K562 (cell line): ENCODE measurements at regions not wholly inside any gene's neighbourhood (a gene's known extent, or its start where the extent isn't known, plus 50 kb on each side); places are given as distances from the start of the nearest gene placed in this dataset.

Source experiments
- FIP1L1 ChIP-seq: fragments of 200-400 bp; formaldehyde crosslinking; IDR thresholded peaks from 2 replicates; pipeline ENCODE4 v1.6.1; 2018; ENCODE audit warnings: mild to moderate bottlenecking, low read depth, low read length; ENCODE audit not compliant: poor library complexity, severe bottlenecking
- ZKSCAN1 ChIP-seq: fragments of 150-350 bp; IDR thresholded peaks from 2 replicates; pipeline ENCODE4 v1.6.1; 2016; ENCODE audit warnings: low read depth, low read length
- ZNF165 ChIP-seq: fragments of 250-450 bp; sonication (Bioruptor Pico); IDR thresholded peaks from 2 replicates; pipeline ENCODE4 v1.4.0; 2020; ENCODE audit warnings: borderline replicate concordance
- ZNF347 ChIP-seq: fragments of 450-650 bp; formaldehyde crosslinking; IDR thresholded peaks from 2 replicates; pipeline ENCODE4 v1.4.0; 2020; ENCODE audit warnings: low read depth, mild to moderate bottlenecking, moderate library complexity
- ZNF75A ChIP-seq: fragments of 450-650 bp; formaldehyde crosslinking; IDR thresholded peaks from 2 replicates; pipeline ENCODE4 v1.4.0; 2020; ENCODE audit warnings: mild to moderate bottlenecking
- TF ChIP-seq, protein P1 (sequence below): fragments of 200-600 bp; sonication (generic); IDR thresholded peaks from one replicate; pipeline ENCODE4 v1.6.1; 2012; ENCODE audit warnings: mild to moderate bottlenecking, low read depth, low read length, inconsistent platforms
- TF ChIP-seq, protein P2 (sequence below): sonication (generic); formaldehyde crosslinking; IDR thresholded peaks from 2 replicates; pipeline ENCODE4 v1.8.1; 2022; ENCODE audit warnings: missing genetic modification reagents
- TF ChIP-seq, protein P3 (sequence below), 3 experiments: fragments of 200-800 bp in 1 of 3; sonication (Bioruptor generic) in 1 of 3; sonication (generic) in 1 of 3; formaldehyde crosslinking in 1 of 3; IDR thresholded peaks; 2 replicates each; pipeline versions ENCODE4 v1.6.1 to v1.8.0; 2016 to 2022; ENCODE audit warnings: mild to moderate bottlenecking in 2 of 3, missing compliant biosample characterization in 2 of 3, missing genetic modification characterization in 2 of 3, missing genetic modification reagents in 1 of 3
- TF ChIP-seq, protein P4 (sequence below): fragments of 450-650 bp; formaldehyde crosslinking; conservative IDR thresholded peaks from 2 replicates; pipeline ENCODE4 v1.4.0; 2022; ENCODE audit warnings: mild to moderate bottlenecking, missing genetic modification characterization
- TF ChIP-seq, protein P5 (sequence below), 2 experiments: fragments of 450-650 bp in 1 of 2; sonication (generic) in 1 of 2; formaldehyde crosslinking; conservative IDR thresholded peaks; 2 replicates each; pipeline versions ENCODE4 v1.4.0 to v1.8.1; 2020 to 2022; ENCODE audit warnings: mild to moderate bottlenecking in 1 of 2, missing genetic modification reagents in 1 of 2

DNA sequence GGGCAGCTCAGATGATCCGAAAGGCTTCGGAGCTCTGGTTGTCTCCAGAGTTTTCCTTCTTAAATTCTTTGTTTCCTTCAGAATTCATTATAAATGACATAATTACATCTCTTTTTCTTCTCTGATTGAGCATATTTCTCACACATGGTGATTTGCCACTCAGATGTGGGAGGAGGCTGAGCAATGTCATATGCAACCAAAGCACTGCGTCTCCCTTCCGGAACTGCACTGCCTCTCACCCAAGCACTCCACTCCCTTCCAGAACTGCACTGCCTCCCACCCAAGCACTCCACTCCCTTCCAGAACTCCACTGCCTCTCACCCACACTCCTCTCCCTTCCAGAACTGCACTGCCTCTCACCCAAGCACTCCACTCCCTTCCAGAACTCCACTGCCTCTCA, 131.5 kb downstream of the SALL1 start (continued):
- TF ChIP-seq, protein P1, sequence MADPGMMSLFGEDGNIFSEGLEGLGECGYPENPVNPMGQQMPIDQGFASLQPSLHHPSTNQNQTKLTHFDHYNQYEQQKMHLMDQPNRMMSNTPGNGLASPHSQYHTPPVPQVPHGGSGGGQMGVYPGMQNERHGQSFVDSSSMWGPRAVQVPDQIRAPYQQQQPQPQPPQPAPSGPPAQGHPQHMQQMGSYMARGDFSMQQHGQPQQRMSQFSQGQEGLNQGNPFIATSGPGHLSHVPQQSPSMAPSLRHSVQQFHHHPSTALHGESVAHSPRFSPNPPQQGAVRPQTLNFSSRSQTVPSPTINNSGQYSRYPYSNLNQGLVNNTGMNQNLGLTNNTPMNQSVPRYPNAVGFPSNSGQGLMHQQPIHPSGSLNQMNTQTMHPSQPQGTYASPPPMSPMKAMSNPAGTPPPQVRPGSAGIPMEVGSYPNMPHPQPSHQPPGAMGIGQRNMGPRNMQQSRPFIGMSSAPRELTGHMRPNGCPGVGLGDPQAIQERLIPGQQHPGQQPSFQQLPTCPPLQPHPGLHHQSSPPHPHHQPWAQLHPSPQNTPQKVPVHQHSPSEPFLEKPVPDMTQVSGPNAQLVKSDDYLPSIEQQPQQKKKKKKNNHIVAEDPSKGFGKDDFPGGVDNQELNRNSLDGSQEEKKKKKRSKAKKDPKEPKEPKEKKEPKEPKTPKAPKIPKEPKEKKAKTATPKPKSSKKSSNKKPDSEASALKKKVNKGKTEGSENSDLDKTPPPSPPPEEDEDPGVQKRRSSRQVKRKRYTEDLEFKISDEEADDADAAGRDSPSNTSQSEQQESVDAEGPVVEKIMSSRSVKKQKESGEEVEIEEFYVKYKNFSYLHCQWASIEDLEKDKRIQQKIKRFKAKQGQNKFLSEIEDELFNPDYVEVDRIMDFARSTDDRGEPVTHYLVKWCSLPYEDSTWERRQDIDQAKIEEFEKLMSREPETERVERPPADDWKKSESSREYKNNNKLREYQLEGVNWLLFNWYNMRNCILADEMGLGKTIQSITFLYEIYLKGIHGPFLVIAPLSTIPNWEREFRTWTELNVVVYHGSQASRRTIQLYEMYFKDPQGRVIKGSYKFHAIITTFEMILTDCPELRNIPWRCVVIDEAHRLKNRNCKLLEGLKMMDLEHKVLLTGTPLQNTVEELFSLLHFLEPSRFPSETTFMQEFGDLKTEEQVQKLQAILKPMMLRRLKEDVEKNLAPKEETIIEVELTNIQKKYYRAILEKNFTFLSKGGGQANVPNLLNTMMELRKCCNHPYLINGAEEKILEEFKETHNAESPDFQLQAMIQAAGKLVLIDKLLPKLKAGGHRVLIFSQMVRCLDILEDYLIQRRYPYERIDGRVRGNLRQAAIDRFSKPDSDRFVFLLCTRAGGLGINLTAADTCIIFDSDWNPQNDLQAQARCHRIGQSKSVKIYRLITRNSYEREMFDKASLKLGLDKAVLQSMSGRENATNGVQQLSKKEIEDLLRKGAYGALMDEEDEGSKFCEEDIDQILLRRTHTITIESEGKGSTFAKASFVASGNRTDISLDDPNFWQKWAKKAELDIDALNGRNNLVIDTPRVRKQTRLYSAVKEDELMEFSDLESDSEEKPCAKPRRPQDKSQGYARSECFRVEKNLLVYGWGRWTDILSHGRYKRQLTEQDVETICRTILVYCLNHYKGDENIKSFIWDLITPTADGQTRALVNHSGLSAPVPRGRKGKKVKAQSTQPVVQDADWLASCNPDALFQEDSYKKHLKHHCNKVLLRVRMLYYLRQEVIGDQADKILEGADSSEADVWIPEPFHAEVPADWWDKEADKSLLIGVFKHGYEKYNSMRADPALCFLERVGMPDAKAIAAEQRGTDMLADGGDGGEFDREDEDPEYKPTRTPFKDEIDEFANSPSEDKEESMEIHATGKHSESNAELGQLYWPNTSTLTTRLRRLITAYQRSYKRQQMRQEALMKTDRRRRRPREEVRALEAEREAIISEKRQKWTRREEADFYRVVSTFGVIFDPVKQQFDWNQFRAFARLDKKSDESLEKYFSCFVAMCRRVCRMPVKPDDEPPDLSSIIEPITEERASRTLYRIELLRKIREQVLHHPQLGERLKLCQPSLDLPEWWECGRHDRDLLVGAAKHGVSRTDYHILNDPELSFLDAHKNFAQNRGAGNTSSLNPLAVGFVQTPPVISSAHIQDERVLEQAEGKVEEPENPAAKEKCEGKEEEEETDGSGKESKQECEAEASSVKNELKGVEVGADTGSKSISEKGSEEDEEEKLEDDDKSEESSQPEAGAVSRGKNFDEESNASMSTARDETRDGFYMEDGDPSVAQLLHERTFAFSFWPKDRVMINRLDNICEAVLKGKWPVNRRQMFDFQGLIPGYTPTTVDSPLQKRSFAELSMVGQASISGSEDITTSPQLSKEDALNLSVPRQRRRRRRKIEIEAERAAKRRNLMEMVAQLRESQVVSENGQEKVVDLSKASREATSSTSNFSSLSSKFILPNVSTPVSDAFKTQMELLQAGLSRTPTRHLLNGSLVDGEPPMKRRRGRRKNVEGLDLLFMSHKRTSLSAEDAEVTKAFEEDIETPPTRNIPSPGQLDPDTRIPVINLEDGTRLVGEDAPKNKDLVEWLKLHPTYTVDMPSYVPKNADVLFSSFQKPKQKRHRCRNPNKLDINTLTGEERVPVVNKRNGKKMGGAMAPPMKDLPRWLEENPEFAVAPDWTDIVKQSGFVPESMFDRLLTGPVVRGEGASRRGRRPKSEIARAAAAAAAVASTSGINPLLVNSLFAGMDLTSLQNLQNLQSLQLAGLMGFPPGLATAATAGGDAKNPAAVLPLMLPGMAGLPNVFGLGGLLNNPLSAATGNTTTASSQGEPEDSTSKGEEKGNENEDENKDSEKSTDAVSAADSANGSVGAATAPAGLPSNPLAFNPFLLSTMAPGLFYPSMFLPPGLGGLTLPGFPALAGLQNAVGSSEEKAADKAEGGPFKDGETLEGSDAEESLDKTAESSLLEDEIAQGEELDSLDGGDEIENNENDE, result no peak
- TF ChIP-seq, protein P2, sequence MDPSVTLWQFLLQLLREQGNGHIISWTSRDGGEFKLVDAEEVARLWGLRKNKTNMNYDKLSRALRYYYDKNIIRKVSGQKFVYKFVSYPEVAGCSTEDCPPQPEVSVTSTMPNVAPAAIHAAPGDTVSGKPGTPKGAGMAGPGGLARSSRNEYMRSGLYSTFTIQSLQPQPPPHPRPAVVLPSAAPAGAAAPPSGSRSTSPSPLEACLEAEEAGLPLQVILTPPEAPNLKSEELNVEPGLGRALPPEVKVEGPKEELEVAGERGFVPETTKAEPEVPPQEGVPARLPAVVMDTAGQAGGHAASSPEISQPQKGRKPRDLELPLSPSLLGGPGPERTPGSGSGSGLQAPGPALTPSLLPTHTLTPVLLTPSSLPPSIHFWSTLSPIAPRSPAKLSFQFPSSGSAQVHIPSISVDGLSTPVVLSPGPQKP (CRISPR knock-in tag), result no peak
- TF ChIP-seq ZNF347 (no peak), ZKSCAN1 (no peak), FIP1L1 (no peak), ZNF165 (CRISPR knock-in tag) (no peak), ZNF75A (CRISPR knock-in tag) (no peak)
- TF ChIP-seq, protein P3, sequence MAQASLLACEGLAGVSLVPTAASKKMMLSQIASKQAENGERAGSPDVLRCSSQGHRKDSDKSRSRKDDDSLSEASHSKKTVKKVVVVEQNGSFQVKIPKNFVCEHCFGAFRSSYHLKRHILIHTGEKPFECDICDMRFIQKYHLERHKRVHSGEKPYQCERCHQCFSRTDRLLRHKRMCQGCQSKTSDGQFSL (CRISPR knock-in tag; IDR thresholded peaks at IDR 0.05), result no peak
- TF ChIP-seq, protein P3 (tag; IDR thresholded peaks at IDR 0.05), result no peak
- TF ChIP-seq, protein P4, sequence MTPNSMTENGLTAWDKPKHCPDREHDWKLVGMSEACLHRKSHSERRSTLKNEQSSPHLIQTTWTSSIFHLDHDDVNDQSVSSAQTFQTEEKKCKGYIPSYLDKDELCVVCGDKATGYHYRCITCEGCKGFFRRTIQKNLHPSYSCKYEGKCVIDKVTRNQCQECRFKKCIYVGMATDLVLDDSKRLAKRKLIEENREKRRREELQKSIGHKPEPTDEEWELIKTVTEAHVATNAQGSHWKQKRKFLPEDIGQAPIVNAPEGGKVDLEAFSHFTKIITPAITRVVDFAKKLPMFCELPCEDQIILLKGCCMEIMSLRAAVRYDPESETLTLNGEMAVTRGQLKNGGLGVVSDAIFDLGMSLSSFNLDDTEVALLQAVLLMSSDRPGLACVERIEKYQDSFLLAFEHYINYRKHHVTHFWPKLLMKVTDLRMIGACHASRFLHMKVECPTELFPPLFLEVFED (CRISPR knock-in tag), result no peak
- TF ChIP-seq, protein P5, sequence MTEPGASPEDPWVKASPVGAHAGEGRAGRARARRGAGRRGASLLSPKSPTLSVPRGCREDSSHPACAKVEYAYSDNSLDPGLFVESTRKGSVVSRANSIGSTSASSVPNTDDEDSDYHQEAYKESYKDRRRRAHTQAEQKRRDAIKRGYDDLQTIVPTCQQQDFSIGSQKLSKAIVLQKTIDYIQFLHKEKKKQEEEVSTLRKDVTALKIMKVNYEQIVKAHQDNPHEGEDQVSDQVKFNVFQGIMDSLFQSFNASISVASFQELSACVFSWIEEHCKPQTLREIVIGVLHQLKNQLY (CRISPR knock-in tag; conservative IDR thresholded peaks at IDR 0.05), result no peak
